ENCODE measurements at regions not wholly inside any gene's neighbourhood (a gene's known extent, or its start where the extent isn't known, plus 50 kb on each side); places are given as distances from the start of the nearest gene placed in this dataset.

DNA sequence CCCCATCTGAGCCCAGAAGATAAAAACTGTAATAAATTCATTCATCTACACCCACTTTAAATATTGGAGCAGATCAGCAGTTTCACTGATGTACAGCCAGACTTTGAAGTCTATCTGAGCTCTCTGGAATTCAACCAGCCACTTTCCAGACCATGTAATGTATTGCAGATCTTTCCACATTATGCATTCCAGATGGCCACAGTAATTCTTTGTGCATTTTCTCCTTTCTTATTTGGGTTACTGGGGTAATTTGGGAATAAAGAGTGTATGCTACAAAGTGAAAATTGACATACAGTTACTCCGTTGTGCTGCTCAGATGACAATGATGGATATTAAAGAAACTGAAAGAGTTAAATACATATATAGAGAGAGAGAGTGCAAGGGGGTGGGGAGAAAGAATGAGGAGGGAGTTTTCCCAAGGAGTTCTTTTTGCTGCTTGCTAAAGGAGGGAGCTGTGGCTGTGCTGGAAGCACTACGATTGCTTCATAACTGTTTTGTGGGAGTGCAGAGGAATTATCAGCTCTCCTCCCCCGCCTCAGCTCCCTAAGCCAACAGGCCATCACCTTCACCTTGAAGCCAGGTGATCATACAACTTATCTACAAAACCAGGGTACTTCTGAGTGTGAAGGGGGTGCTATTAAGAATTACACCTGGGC, 152.8 kb downstream of the GAS1 start:
- peak; percentile 97 for DNase-seq

DNA sequence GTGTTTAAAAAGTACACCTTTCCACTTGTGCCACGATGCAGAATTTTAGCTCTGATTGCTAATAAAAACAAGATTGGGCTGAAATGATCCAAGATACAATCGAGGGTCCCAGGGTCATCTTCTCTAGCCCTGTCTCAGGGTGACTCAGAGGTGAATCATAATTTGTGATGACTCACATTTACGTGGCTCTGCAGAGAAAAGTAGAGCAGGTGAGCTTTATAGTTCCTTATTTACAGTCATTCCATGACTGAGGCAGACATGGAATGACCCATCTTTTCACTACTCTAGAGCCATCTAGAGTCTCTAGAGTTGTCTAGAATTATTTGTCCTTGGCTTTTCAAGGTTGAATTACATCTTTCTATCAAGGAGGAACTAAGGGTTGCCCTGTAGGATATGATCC, 155.2 kb downstream of the GAS1 start:
- DNase-seq = peak; percentile 35

DNA sequence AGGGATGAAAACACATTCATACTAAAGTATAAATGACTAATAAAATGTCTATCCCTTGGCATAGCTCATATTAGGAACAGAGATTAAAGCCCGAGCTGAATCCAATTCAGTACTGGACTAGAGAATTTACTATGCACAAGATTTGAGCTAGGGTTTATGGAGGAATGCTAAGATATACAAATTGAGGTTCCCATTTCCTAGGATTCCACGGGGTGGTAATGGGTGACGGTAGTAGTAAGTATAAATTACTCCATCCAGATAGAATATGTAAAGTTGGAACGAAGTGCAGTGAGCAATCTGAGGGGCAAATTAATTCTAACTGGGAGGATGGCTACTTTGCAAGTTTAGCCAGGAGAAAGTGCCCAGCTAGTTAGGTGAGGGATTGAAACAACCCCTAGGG, 156.5 kb downstream of the GAS1 start:
- no peak for DNase-seq

DNA sequence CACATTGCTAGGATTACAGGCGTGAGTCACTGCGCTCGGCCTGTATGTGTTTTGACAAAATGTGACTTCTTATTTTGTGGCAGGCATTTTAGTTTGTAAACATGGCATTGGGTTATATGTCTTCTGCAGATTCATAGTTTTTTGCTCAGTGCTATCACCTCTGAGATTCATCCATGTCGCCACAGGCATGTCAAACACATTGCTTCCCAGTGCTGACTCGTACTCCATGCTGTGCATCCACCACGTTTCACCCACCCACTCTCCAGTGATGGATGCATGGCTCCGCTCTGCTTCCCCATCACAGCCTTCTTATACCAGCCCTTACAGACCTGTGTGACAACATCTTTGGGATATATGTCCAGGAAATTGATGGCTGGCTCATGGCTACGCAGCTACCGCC, 158.8 kb downstream of the GAS1 start:
- peak; percentile 89 for DNase-seq

DNA sequence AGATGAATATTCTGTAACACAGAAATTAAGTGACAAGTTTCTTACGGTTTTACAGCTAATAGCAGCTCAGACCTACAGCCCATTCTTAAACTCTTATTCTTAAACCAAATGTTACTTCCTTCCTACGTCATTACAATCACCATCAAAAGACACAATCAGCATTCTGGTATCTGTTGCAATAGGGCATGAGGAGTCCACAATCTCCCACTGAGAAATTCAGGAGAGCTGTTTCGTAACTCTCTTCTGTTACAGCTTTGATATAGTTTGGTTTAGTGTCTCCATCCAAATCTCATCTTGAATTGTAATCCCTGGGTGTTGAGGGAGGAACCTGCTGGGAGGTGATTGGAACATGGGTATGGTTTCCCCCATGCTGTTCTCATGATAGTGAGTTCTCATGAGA, 163.4 kb downstream of the GAS1 start:
- peak; percentile 92 for DNase-seq

DNA sequence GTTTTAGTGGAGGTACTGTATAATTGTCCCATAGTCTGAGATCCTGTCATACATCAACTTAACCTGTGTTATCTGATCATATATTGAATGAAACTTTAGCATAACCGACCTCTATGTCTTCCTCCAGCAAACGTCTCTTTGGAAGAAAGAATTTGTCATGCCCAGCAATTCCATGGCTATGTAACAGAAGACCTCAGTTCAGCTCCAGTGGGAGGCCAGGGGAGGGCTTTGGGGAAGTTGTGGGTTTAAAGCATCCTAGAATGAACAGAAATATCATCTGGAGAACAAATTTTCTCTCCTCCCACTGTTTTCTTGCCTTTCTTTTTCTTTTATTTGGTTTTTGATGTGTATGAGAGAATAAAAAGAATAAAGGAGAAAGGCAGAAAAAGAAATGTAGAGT, 164.5 kb downstream of the GAS1 start:
- DNase-seq = peak; percentile 38

DNA sequence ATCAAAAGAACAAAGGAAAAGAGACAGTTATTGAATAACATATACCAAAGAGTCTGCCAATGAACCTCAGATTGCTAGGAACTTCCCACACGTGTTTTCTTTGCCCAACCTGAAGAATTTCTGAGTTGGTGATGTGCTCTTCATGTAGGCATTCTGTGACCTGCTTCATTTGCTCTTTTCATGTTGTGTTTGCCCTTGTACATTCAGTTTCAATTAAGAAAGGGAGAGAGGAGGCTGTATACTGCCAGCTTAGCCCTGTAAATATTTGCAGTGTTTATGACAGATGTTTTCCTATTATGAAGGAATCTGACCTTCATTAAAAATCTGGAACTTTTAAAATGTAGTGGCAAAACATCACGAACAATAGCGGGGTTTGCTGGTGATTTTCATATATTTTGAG, 168.5 kb downstream of the GAS1 start:
- no peak for DNase-seq

DNA sequence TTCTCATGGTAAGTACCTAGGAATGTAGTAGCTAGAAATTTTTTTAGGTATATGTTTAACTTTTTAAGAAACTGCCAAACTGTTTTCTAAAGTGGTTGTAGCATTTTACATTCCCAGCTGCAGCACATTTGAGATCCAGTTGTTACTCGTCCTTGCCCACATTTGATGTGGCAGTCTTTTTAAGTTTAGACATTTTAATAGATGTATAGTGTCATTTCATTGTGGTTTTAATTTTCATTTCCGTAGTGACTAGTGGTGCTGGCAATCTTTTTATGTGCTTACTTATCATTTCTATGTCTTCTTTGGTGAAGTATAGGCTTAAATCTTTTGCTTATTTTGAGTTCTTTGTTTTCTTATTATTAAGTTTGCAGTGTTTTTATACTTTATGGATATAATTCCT, 171.6 kb downstream of the GAS1 start:
- DNase-seq = no peak

DNA sequence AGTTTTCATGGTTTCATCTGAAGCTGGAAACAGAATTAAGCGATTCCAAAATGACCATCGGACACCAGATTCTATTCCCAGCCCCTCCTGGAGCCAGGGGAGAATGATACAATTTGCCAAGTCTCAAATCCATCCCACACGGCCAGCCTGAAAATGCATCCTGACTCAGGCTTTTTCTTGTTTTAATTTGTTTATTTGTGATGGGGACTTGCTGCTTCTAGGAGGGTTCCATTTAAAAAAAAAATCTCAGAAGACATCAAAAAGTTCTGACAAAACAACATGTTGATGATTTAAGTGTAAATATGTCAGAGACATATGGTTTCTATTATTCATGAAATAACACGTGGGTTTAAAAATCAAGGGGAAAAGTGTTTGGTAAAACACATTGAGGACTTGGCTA, 173.2 kb downstream of the GAS1 start:
- no peak for DNase-seq

DNA sequence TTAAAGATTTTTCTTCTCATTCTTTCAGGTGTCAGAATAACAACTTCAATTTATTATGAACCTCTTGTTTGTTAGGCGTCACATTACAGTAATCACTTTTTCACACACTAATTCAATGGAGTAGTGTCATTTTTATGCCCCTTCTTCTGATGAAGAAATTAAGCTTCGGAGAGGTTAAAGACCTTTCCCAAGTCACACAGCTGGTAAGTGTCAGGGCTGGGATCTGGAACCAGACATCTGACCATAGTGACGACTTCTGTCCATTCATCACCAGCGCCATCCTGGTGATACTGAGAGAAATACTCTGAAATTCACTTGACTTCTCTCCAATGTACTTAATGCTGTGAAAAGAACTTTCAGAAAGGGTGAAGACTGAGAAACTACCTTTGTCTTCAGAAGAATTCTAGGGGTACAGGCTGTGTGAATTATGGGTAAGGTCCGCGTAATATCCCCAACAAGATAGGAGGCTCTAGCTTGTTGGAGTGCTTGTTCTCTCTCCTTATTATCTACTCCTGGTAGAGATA, 173.8 kb downstream of the GAS1 start:
- DNase-seq = no peak

DNA sequence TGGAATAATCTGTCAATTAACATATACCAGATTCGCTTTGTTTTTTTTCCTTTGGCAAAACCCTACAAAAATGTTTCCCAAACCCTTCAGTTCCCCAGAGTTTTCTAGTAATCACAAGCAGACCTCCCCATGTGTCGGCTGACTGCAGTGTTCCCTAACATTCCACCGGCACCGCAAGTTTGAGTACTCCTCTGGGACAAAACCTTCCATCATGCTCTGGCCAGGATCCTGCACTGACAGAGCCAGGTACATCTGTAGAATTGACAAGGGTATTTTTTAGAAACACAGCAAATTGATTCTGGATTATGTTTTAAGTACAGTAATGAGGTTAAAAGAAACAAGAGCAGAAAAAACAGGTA, 174.7 kb downstream of the GAS1 start:
- peak; percentile 87 for DNase-seq

DNA sequence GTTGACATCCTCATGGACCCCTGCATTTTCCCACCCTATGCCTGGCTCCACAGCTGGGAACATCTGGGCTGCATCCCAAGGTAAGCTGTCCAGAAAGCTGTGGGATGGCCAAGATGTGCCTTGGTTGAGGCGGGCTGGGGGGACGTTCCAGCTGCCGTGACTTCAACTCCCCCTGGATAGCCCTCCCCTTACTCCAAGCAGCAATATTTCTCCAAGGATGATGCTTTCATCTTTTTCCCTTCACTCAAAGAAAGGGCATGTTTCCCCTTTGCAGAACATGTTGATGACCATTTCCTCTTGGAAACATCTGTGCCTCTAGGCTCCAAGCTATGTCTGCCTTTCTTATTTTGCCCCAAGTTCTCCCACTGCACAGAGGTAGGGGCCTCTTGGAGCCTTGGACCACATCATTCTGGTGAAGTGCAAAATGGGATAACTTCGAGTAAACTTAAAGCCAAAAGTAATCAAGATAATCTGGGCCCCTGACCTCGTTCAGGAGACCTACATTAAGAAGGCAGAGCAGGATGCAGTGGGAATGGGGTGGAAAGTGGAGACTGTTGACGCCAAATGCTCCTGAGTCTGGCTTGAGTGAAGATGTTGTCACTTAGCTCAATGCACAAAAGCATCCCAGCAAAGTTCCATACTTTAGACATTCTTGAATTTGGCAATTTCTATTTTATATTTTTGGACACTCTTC, 175.2 kb downstream of the GAS1 start:
- no peak for DNase-seq

DNA sequence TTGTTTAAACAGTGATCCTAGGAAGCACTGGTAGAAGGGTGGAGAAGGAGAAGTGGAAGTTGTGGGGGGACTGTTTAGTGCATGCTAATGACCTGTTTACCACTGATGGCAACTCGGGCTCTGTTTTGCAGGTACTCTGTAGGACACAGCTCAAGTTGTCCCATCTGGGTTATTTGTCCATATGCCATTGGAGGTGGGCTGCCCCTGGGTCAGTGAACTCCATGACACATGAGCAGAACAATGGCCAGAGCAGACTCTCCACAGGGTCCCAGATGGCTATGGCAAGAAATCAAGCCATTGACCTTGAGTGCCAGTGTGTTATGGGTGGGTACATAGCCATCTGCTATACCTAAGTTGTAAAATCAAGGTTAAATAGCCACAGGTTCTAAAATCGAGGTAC, 175.9 kb downstream of the GAS1 start:
- DNase-seq = no peak

DNA sequence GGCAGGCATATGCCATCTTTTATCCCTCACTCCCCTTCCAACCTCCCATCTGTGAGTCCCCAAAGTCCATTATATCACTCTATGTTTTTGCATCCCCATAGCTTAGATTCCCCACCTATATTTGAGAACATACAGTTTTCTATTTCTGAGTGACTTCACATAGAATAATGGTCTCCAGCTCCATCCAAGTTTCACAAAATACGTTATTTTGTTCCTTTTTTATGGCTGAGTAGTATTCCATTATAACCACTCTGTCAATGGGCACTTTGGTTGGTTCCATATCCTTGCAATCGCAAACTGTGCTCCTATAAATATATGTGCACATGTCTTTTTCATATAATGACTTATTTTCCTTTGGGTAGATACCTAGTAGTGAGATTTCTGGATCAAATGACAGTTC, 178.6 kb downstream of the GAS1 start:
- no peak for DNase-seq

DNA sequence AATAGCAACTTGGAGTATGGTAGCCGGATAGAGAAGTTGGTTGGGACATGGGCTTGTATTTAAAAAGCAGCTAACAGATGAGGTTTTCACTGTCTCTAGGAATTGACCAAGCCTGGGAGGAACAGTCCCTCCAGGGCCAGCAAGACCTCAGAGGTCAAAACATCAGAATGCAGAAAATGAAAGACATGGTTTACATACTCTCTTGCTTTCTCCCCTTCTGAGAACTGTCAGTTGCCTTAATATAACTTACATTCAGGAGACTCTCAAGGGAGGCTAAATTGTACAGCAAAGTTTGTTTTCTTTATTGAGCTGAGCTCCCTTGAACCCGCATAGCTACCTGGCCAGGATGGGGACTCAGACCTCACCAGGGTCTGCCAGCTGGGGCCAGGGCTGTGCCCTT, 179.3 kb downstream of the GAS1 start:
- DNase-seq = no peak

DNA sequence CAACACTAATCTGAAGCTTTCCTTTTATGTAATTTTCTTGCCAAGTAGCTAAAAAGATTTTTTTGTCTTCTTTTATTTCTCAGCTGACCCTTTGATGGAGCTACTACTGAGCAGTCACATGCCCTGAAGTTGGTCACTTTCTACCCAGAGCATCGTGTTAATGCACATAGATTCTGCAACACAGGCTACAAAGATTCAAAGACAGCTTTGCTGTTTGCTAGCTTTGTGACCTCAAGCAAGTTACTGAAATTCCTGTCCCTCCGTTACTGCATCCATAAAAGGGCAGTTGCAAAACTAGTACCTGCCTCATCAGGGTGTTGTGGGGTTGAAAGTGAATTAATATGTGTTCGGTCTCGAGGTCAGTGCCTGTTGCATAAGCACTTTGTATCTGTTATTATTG, 179.9 kb downstream of the GAS1 start:
- no peak for DNase-seq

DNA sequence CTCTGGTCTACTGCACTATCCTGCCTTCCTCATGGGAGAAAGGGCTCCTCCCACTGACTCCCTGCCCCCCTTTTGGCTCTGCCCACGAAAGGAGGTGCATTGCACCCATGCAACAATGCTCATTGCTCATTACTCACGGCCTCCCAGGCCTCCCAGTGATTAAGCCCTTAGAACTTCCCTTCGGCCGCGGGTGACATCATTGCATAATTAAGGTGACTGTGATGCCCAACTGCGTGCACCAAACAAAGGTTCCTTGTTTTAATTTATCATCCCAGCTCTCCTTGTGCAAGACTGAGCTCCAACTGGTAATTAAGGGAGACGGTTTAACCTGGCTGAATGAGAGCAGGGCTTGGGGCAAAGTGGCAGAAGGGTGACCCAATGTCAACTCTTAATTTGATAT, 180.4 kb downstream of the GAS1 start:
- DNase-seq = peak; percentile 87

DNA sequence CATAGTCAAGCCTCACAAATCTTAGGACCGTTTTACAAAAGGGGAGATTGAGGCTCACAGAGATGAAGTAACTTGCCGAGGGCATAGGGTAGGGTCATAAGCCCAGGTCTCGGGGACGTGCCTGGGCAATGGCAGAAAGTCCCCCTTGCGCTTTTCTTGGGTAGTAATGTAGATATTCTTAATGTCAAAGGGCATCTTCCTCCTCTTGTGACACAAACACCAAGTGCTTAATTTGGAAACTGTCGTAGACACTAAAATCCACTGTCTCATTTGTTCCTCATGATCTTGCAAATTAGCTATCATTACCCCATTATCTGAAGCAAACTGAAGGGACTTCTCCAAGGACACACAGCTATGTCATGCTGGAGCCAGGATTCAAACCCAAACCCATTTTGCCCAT, 180.8 kb downstream of the GAS1 start:
- no peak for DNase-seq

DNA sequence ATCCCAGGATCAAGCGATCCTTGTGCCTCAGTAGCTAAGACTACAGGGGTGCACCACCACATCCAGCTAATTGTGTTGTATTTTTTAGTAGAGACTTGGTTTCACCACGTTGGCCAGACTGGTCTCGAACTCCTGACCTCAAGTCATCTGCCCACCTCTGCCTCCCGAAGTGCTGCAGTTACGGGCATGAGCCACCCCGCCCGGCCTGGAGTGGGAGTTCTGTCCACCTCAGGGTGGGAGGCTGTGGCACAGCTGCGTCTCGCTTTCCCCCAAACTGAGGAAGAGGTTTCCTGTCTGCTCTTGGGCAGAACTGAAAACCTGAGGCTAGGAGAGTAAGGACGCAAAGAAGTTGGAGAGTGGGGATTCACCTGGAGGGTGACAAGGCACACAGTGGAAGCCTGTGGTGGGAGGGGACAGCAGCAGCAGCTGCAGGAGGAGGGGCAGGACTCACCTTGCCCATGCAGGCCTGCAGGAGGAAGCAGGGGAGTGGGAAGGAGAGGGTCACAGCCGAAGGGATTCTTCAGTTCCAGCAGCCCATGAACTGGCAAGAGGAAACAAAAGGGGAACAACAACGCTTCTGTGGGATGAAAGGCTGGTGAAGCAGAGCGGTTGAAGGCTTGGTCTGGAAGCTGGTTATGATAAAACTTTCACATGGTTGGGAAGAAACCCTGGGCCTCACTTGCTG, 181.4 kb downstream of the GAS1 start:
- DNase-seq = no peak

DNA sequence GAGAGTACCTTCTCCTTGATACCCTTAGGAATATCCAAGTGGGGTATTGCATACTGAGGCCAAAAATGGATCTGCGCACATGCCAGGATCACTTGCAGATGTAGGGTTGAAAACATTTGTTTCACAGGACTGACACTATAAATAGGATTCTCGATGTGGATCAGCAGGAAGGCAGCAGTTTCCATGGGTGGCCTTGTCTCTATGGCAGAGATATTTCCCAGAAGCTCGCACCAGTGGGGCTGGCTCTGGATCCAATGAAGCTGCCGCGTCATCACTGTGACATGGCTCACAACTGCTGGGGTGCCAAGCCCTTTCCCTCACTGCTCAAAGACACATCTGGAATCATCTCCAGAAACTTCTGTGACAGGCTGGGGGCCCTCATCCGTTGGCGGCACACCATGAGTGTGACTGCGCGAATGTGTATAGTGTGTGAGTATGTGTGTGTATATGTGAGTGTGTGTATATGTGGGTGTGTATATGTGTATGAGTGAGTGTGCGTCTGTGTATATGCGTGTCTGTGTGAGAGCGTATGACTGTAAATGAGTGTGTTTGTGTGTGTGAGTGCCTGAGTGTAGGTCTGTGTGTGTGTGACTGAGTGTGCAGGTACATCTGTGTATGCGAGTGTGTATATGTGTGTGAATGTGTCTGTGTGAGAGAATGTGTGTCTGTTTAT, 182.5 kb downstream of the GAS1 start:
- peak; percentile 47 for DNase-seq

DNA sequence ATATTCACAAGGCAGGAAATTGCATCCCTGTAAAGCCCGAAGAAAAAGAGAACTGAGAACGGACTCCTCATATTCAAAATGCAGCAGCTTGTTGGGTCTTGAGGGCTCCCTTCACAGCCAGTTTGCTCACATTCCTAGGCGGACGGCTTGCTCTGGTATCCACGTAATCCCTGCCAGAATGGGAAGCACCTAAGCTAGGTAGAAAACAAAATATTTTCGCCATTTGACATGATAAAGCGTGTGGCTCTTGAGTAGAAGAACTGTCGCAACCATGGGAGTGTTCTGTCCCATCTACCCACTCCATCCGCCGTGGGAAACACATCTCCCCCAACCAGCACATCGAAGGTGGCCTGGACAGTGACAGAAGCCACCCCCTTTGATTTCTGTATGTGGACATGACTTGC, 183.1 kb downstream of the GAS1 start:
- no peak for DNase-seq

DNA sequence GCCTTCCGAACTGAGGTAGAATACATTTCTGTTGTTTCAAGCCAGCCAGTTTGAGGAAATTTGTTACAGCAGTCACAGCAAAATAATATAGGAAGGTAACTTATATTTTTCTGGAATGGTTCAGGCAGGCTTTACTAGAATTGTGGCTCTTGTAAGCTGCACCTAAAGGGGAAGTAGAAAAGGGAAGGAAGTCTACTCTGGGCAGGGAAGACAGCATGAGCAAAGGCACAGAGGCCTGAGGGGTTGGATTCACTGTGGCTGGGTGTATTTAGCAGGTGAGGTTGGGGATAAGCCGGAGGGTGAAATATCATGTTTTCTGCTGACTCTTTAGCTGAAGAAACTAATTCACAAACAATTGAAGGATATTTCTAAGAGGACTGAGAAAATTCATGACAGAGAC, 183.5 kb downstream of the GAS1 start:
- DNase-seq = no peak

DNA sequence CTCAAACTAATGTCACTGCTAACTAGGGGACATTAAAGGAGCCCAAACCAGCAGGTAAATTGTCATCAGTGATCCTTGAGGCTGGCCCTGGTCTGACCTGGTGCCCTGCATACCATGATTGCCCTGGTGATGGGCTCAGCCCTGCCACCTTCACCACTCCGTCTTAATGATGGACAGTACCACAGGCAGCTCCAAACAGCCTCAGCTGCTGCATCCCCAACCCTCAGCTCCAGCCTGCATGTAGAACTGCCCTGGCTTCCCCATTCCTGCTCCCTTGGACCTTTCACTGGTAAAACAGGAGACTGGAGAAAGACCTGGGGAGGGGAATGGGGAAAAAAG, 190.0 kb downstream of the GAS1 start:
- DNase-seq = no peak
